H1 (cell line): ENCODE measurements at regions not wholly inside any gene's neighbourhood (a gene's known extent, or its start where the extent isn't known, plus 50 kb on each side); places are given as distances from the start of the nearest gene placed in this dataset.

Experiments used
- CEBPB ChIP-seq: IDR thresholded peaks from 2 replicates; pipeline ENCODE4 v1.6.1; 2012; ENCODE audit warnings: low read depth, low read length
- E2F6 ChIP-seq: IDR thresholded peaks from 2 replicates; pipeline ENCODE4 v1.6.1; 2012; ENCODE audit warnings: inconsistent platforms
- POLR2AphosphoS5 ChIP-seq: IDR thresholded peaks from 2 replicates; pipeline ENCODE4 v1.6.1; 2011; ENCODE audit warnings: low read depth, low read length

DNA sequence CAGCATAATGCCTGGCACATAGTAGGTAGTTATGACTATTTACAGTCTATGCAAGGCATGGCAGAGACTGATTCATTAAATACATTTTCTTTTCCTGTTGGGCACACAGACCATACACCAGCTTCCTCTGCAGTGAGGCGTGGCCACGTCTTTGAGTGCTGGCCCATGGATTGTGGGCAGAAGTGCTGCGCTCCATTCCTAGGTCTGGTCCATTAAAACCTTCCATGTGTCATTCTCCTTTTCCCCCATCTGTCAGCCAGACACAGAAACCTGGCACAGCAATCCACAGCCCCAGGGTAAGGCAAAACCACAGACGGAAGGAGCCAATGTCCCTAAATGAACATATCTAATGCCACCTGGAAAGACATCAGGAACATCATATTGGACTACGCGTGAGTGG is 141.9 kb downstream of the TTC32 start (continued):
- TF ChIP-seq E2F6 (no peak), CEBPB (no peak), POLR2AphosphoS5 (no peak)
